GM12878 (cell line): ENCODE measurements at regions not wholly inside any gene's neighbourhood (a gene's known extent, or its start where the extent isn't known, plus 50 kb on each side); places are given as distances from the start of the nearest gene placed in this dataset.

Experiments
- ATAC-seq: fragments of 200-7000 bp; cut with Tn5 transposase; 3 replicates; pipeline ENCODE4 v1.9.1; 2020; ENCODE audit warnings: mild to moderate bottlenecking, moderate library complexity
- BruUV-seq: library from RNA; stranded (reverse); fragments of 400-500 nt; replicated peaks from 2 replicates; lab custom pipeline; 2021; lab: Mats Ljungman, UMichigan
- CTCF ChIA-PET: fragments of 300-600 bp; sonication (Branson Sonifier 250); formaldehyde crosslinking; extraction: SDS; loops from one replicate; lab custom pipeline; 2021; ENCODE audit warnings: inconsistent platforms; lab: Yijun Ruan, JAX
- POLR2A ChIA-PET: fragments of 350-600 bp; formaldehyde crosslinking; extraction: SDS; loops from one replicate; lab custom pipeline; 2021; ENCODE audit warnings: inconsistent platforms; lab: Charles Lee
- RAD21 ChIA-PET: fragments of 300-600 bp; sonication (Branson Sonifier 250); formaldehyde crosslinking; loops from one replicate; lab custom pipeline; 2023; ENCODE audit warnings: antibody characterized with exemption; ENCODE audit not compliant: unreplicated experiment; lab: Charles Lee
- SMC1A ChIA-PET: fragments of 300-600 bp; sonication (Branson Sonifier 250); formaldehyde crosslinking; loops from one replicate; lab custom pipeline; 2023; ENCODE audit not compliant: unreplicated experiment, uncharacterized antibody; lab: Charles Lee
- DNase-seq: peaks from one replicate; pipeline ENCODE4 v3.0.0-alpha.2; 2011; ENCODE audit warnings: low read depth, low spot score
- FAIRE-seq: peaks from 3 replicates; lab custom pipeline; 2011; peaks lifted over from hg19 to GRCh38; lab: Jason Lieb, UNC
- H2AFZ ChIP-seq: 2 replicates; pipeline ENCODE4 v1.6.0; 2011; ENCODE audit warnings: low read depth, low read length, control low read depth; ENCODE audit not compliant: control insufficient read depth
- H3K27ac ChIP-seq: 2 replicates; pipeline ENCODE4 v1.5.1; 2011; ENCODE audit warnings: control low read depth; ENCODE audit not compliant: control insufficient read depth, insufficient read depth
- H3K27me3 ChIP-seq, 2 experiments: replicated peaks in 1 of 2; 2 replicates each; pipeline versions ENCODE4 v1.6.0 to v1.6.1; 2011; ENCODE audit warnings: low read length in 1 of 2; ENCODE audit not compliant: control insufficient read depth in 2 of 2, insufficient read depth in 2 of 2
- H3K36me3 ChIP-seq, 2 experiments: 2 replicates each; pipeline ENCODE4 v1.5.1; 2011; ENCODE audit warnings: low read length in 1 of 2; ENCODE audit not compliant: control insufficient read depth in 2 of 2, insufficient read depth in 2 of 2
- H3K4me1 ChIP-seq: 2 replicates; pipeline ENCODE4 v1.6.1; 2011; ENCODE audit warnings: mild to moderate bottlenecking, low read length, moderate library complexity, mixed read lengths; ENCODE audit not compliant: control insufficient read depth, insufficient read depth
- H3K4me2 ChIP-seq: 2 replicates; pipeline ENCODE4 v1.6.0; 2011; ENCODE audit warnings: control low read depth; ENCODE audit not compliant: control insufficient read depth, insufficient read depth
- H3K4me3 ChIP-seq: fragments of 200-600 bp; sonication (generic); 2 replicates; pipeline ENCODE4 v1.5.1; 2016
- H3K79me2 ChIP-seq: 2 replicates; pipeline ENCODE4 v1.6.0; 2011; ENCODE audit warnings: low read length; ENCODE audit not compliant: control insufficient read depth, insufficient read depth
- H3K9ac ChIP-seq: 2 replicates; pipeline ENCODE4 v1.8.0; 2011; ENCODE audit warnings: low read length, control low read depth, mixed read lengths; ENCODE audit not compliant: control insufficient read depth, insufficient read depth
- H3K9me3 ChIP-seq: replicated peaks from 3 replicates; pipeline ENCODE4 v1.5.1; 2011; ENCODE audit warnings: mild to moderate bottlenecking, low read length; ENCODE audit not compliant: control insufficient read depth, insufficient read depth
- H4K20me1 ChIP-seq: 2 replicates; pipeline ENCODE4 v1.6.0; 2011; ENCODE audit not compliant: control insufficient read depth, insufficient read depth
- CBX3 ChIP-seq: fragments of 200-600 bp; sonication (generic); IDR thresholded peaks from 2 replicates; pipeline ENCODE4 v1.6.1; 2016; ENCODE audit warnings: low read depth, borderline replicate concordance
- DPF2 ChIP-seq: fragments of 450-650 bp; IDR thresholded peaks from 2 replicates; pipeline ENCODE4 v1.6.1; 2017; ENCODE audit warnings: mild to moderate bottlenecking
- E4F1 ChIP-seq: fragments of 450-650 bp; IDR thresholded peaks from 2 replicates; pipeline ENCODE4 v1.6.1; 2018; ENCODE audit warnings: borderline replicate concordance, mild to moderate bottlenecking; ENCODE audit not compliant: partially characterized antibody
- ETV6 ChIP-seq, 2 experiments: fragments of 450-650 bp in 1 of 2; IDR thresholded peaks in 1 of 2; conservative IDR thresholded peaks in 1 of 2; 2 replicates each; pipeline ENCODE4 v1.6.1; 2014; ENCODE audit warnings: antibody characterized with exemption in 1 of 2, borderline replicate concordance in 1 of 2, low read depth in 1 of 2, mild to moderate bottlenecking in 1 of 2, moderate library complexity in 1 of 2
- HDAC2 ChIP-seq: fragments of 200-600 bp; sonication (generic); IDR thresholded peaks from 2 replicates; pipeline ENCODE4 v1.6.1; 2017
- HDGF ChIP-seq: fragments of 450-650 bp; IDR thresholded peaks from 2 replicates; pipeline ENCODE4 v1.6.1; 2016; ENCODE audit warnings: antibody characterized with exemption
- LARP7 ChIP-seq: fragments of 450-650 bp; IDR thresholded peaks from 2 replicates; pipeline ENCODE4 v1.6.1; 2017; ENCODE audit warnings: mild to moderate bottlenecking
- MEF2B ChIP-seq: fragments of 450-650 bp; IDR thresholded peaks from 2 replicates; pipeline ENCODE4 v1.6.1; 2018; ENCODE audit warnings: mild to moderate bottlenecking, moderate library complexity; ENCODE audit not compliant: partially characterized antibody, poor library complexity, severe bottlenecking
- MYC ChIP-seq: IDR thresholded peaks from 2 replicates; pipeline ENCODE4 v1.6.1; 2011; ENCODE audit warnings: mild to moderate bottlenecking, low read length, moderate library complexity, inconsistent platforms; ENCODE audit not compliant: insufficient read depth, insufficient replicate concordance, insufficient read length, severe bottlenecking
- RFX5 ChIP-seq: IDR thresholded peaks from 2 replicates; pipeline ENCODE4 v1.6.1; 2011; ENCODE audit warnings: low read depth, low read length, improper control_type of control experiment
- SMAD5 ChIP-seq: IDR thresholded peaks from 2 replicates; pipeline ENCODE4 v1.6.1; 2016; ENCODE audit warnings: antibody characterized with exemption, low read depth
- SP1 ChIP-seq: IDR thresholded peaks from one replicate; pipeline ENCODE4 v1.6.1; 2011; ENCODE audit warnings: low read depth, low read length
- SUZ12 ChIP-seq: fragments of 200-600 bp; sonication (generic); IDR thresholded peaks from one replicate; pipeline ENCODE4 v1.6.1; 2018; ENCODE audit warnings: antibody characterized with exemption, mild to moderate bottlenecking; ENCODE audit not compliant: unreplicated experiment
- YY1 ChIP-seq: IDR thresholded peaks from 2 replicates; pipeline ENCODE4 v1.6.1; 2011; ENCODE audit warnings: low read depth, mild to moderate bottlenecking, low read length
- ZBTB33 ChIP-seq: fragments of 450-650 bp; IDR thresholded peaks from 2 replicates; pipeline ENCODE4 v1.6.1; 2017; ENCODE audit warnings: mild to moderate bottlenecking
- ZNF24 ChIP-seq: fragments of 450-650 bp; IDR thresholded peaks from 2 replicates; pipeline ENCODE4 v1.6.1; 2017; ENCODE audit warnings: antibody characterized with exemption, mild to moderate bottlenecking
- ZNF384 ChIP-seq: IDR thresholded peaks from 2 replicates; pipeline ENCODE4 v1.6.1; 2012; ENCODE audit warnings: low read depth, mild to moderate bottlenecking, low read length, improper control_type of control experiment, borderline replicate concordance
- ZSCAN29 ChIP-seq: fragments of 450-650 bp; IDR thresholded peaks from 2 replicates; pipeline ENCODE4 v1.6.1; 2017; ENCODE audit warnings: mild to moderate bottlenecking, moderate library complexity
- whole genome bisulfite sequencing: methylation state at CpG from one replicate; pipeline ENCODE4 v1.1.6; 2016; ENCODE audit warnings: low lambda C conversion rate; ENCODE audit not compliant: insufficient replicate concordance, insufficient coverage; ENCODE audit errors: missing lambda C conversion rate; 5-methylcytosine and 5-hydroxymethylcytosine counted together
- in situ Hi-C: fragments of 300-500 bp; cut with MboI; formaldehyde crosslinking; loops from 9 replicates; pipeline ENCODE4 v1.14.3; 2018; ENCODE audit warnings: mixed read lengths
- intact Hi-C: fragments of 100-400 bp; cut with micrococcal nuclease; formaldehyde crosslinking; loops from one replicate; pipeline ENCODE4 v1.14.2; 2022; ENCODE audit not compliant: unreplicated experiment

- BruUV-seq = no TSS peak
These were observed 507.8 kb upstream of the GRID2 start for GRCh38 chr4:91795947-91796346.

More at GRCh38 chr4:91795947-91796346, 507.8 kb upstream of the GRID2 start:
- Histone ChIP-seq H3K27ac (no peak overlapping the region), H4K20me1 (no peaks in the 10 kb centered on the region), H3K9me3 (no peaks in the 10 kb centered on the region), H3K36me3 (no peaks in the 10 kb centered on the region), H3K79me2 (no peaks in the 10 kb centered on the region), H2AFZ (no peak overlapping the region), H3K4me1 (no peaks in the 10 kb centered on the region), H3K4me3 (no peak overlapping the region), H3K9ac (no peak overlapping the region), H3K4me2 (no peak overlapping the region), H3K27me3 (no peaks in the 10 kb centered on the region)
- RAD21 ChIA-PET = no interaction called here
- TF ChIP-seq ZSCAN29 (no peak), YY1 (no peak), ZNF24 (no peak), LARP7 (no peak), E4F1 (no peak), ETV6 (conservative IDR thresholded peaks at IDR 0.05 in 1 of 2, IDR thresholded peaks at IDR 0.05 in 1 of 2; ENCODE audit: borderline replicate concordance in 1 of 2, low read depth in 1 of 2) (no peak), MEF2B (no peak), ZNF384 (no peak), SUZ12 (no peak), DPF2 (no peak), ZBTB33 (no peak), SP1 (no peak), CBX3 (no peak), HDGF (no peak), SMAD5 (no peak), MYC (no peak), HDAC2 (no peak), RFX5 (no peak)
- no peak for FAIRE-seq
- WGBS = 0% methylated on average over 1 of the region's 1 CpG
- CTCF ChIA-PET = no interaction called here
- SMC1A ChIA-PET = no interaction called here
- no peak for DNase-seq
- POLR2A ChIA-PET = no interaction called here
- no peak for ATAC-seq
- in situ Hi-C loops = no loop called here
- intact Hi-C loops = no loop called here
